Middle frontal gyrus (tissue), 1 donor: ENCODE measurements at regions not wholly inside any gene's neighbourhood (a gene's known extent, or its start where the extent isn't known, plus 50 kb on each side); places are given as distances from the start of the nearest gene placed in this dataset.

Experiments
- DNase-seq: peaks from one replicate; pipeline ENCODE4 v3.0.0-alpha.2; 2015; ENCODE audit warnings: low spot score; ENCODE audit errors: extremely low spot score

GRCh38 chr4:4641661-4642495 lies 100.0 kb upstream of the STX18 start:
- no peak for DNase-seq

GRCh38 chr4:4641254-4641653 lies 99.4 kb upstream of the STX18 start:
- DNase-seq: no peak

GRCh38 chr4:4640692-4641091 lies 98.8 kb upstream of the STX18 start:
- no peak for DNase-seq

- DNase-seq: no peak
Measured at GRCh38 chr4:4639370-4639769, 97.5 kb upstream of the STX18 start.

- no peak for DNase-seq
Measured at GRCh38 chr4:4637710-4638109, 95.9 kb upstream of the STX18 start.

GRCh38 chr4:4633431-4633830 lies 91.6 kb upstream of the STX18 start:
- no peak for DNase-seq

GRCh38 chr4:4631150-4631549 lies 89.3 kb upstream of the STX18 start:
- DNase-seq: no peak

GRCh38 chr4:4627906-4628305 lies 86.1 kb upstream of the STX18 start:
- DNase-seq: no peak

- no peak for DNase-seq
Measured at GRCh38 chr4:4627111-4627510, 85.3 kb upstream of the STX18 start.

GRCh38 chr4:4625488-4625887 lies 83.6 kb upstream of the STX18 start:
- DNase-seq: no peak

GRCh38 chr4:4624276-4624897 lies 82.5 kb upstream of the STX18 start:
- no peak for DNase-seq

- DNase-seq: no peak
Measured at GRCh38 chr4:4619821-4620220, 78.0 kb upstream of the STX18 start.

- DNase-seq: no peak
Measured at GRCh38 chr4:4618847-4619246, 77.0 kb upstream of the STX18 start.

- DNase-seq: no peak
Measured at GRCh38 chr4:4614925-4615678, 73.3 kb upstream of the STX18 start.

GRCh38 chr4:4613641-4614286 lies 71.9 kb upstream of the STX18 start:
- no peak for DNase-seq

- no peak for DNase-seq
Measured at GRCh38 chr4:4613126-4613465, 71.2 kb upstream of the STX18 start.

GRCh38 chr4:4610672-4611071 lies 68.8 kb upstream of the STX18 start:
- DNase-seq: no peak

- DNase-seq: no peak
Measured at GRCh38 chr4:4609622-4610334, 67.9 kb upstream of the STX18 start.

- DNase-seq: no peak
Measured at GRCh38 chr4:4608214-4608537, 66.3 kb upstream of the STX18 start.

- DNase-seq: no peak
Measured at GRCh38 chr4:4607336-4608213, 65.7 kb upstream of the STX18 start.
